ENCODE measurements at regions not wholly inside any gene's neighbourhood (a gene's known extent, or its start where the extent isn't known, plus 50 kb on each side); places are given as distances from the start of the nearest gene placed in this dataset.

GRCh38 chr3:68295457-68295856, 636.9 kb downstream of the TAFA4 start:
- no peak overlapping the region for H3K4me3 ChIP-seq (ENCODE audit: low read depth, low read length)
- no peaks in the 10 kb centered on the region for H3K9me3 ChIP-seq (ENCODE audit: severe bottlenecking)

GRCh38 chr3:68290333-68290732, 635.9 kb upstream of the SUCLG2 start:
- DNase-seq = no peak
- Histone ChIP-seq H3K27ac (no peak overlapping the region), H3K4me3 (ENCODE audit: low read depth, low read length) (no peak overlapping the region), H3K9me3 (ENCODE audit: severe bottlenecking) (no peaks in the 10 kb centered on the region), H3K36me3 (no peaks in the 10 kb centered on the region), H3K27me3 (ENCODE audit: insufficient read depth, low read depth, severe bottlenecking) (no peaks in the 10 kb centered on the region)
- no peak for TF ChIP-seq CTCF (IDR thresholded peaks at IDR 0.05; ENCODE audit: low read depth, low read length)

More at GRCh38 chr3:68295457-68295856, 636.9 kb downstream of the TAFA4 start:
- no peak for DNase-seq
- H3K27ac ChIP-seq = no peak overlapping the region
- no peaks in the 10 kb centered on the region for H3K36me3 ChIP-seq
- no peak for TF ChIP-seq CTCF (IDR thresholded peaks at IDR 0.05; ENCODE audit: low read depth, low read length)
- H3K27me3 ChIP-seq (ENCODE audit: insufficient read depth, low read depth, severe bottlenecking) = no peaks in the 10 kb centered on the region

GRCh38 chr3:68288085-68288484, 633.7 kb upstream of the SUCLG2 start:
- no peak for DNase-seq
- Histone ChIP-seq H3K27me3 (ENCODE audit: insufficient read depth, low read depth, severe bottlenecking) (no peaks in the 10 kb centered on the region), H3K27ac (no peak overlapping the region), H3K4me3 (ENCODE audit: low read depth, low read length) (no peak overlapping the region), H3K36me3 (no peaks in the 10 kb centered on the region), H3K9me3 (ENCODE audit: severe bottlenecking) (no peaks in the 10 kb centered on the region)
- no peak for TF ChIP-seq CTCF (IDR thresholded peaks at IDR 0.05; ENCODE audit: low read depth, low read length)

GRCh38 chr3:68287101-68287500, 632.7 kb upstream of the SUCLG2 start:
- no peak for TF ChIP-seq CTCF (IDR thresholded peaks at IDR 0.05; ENCODE audit: low read depth, low read length)
- Histone ChIP-seq H3K36me3 (no peaks in the 10 kb centered on the region), H3K4me3 (ENCODE audit: low read depth, low read length) (no peak overlapping the region), H3K27ac (no peak overlapping the region), H3K27me3 (ENCODE audit: insufficient read depth, low read depth, severe bottlenecking) (no peaks in the 10 kb centered on the region), H3K9me3 (ENCODE audit: severe bottlenecking) (no peaks in the 10 kb centered on the region)
- no peak for DNase-seq

GRCh38 chr3:68274286-68274685, 619.9 kb upstream of the SUCLG2 start:
- no peak overlapping the region for H3K27ac ChIP-seq
- TF ChIP-seq CTCF (IDR thresholded peaks at IDR 0.05; ENCODE audit: low read depth, low read length) = no peak
- no peak overlapping the region for H3K4me3 ChIP-seq (ENCODE audit: low read depth, low read length)
- no peak for DNase-seq
- H3K27me3 ChIP-seq (ENCODE audit: insufficient read depth, low read depth, severe bottlenecking) = no peaks in the 10 kb centered on the region
- H3K9me3 ChIP-seq (ENCODE audit: severe bottlenecking) = no peaks in the 10 kb centered on the region
- no peaks in the 10 kb centered on the region for H3K36me3 ChIP-seq

GRCh38 chr3:68271145-68271544, 616.7 kb upstream of the SUCLG2 start:
- Histone ChIP-seq H3K36me3 (no peaks in the 10 kb centered on the region), H3K4me3 (ENCODE audit: low read depth, low read length) (no peak overlapping the region), H3K27me3 (ENCODE audit: insufficient read depth, low read depth, severe bottlenecking) (no peaks in the 10 kb centered on the region), H3K27ac (no peak overlapping the region), H3K9me3 (ENCODE audit: severe bottlenecking) (no peaks in the 10 kb centered on the region)
- DNase-seq = no peak
- no peak for TF ChIP-seq CTCF (IDR thresholded peaks at IDR 0.05; ENCODE audit: low read depth, low read length)
